ENCODE measurements at regions not wholly inside any gene's neighbourhood (a gene's known extent, or its start where the extent isn't known, plus 50 kb on each side); places are given as distances from the start of the nearest gene placed in this dataset.

DNA sequence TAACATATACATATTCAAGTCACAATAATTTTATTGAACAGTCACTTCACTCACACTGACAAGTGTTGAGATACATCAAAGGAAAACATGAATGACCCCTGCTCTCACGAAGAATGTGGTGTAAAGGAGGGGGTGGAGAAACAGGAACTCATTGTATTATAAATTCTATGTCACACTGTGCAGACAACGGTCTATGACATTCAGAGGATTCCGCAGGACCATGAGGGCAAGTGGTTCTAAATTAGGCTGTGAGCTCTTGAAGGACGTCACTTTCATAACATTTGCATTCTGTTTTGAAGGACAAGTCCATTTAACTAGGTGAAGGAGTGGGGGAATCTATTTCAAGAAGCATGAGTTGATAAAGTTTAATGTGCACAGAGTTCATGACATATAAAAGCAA is 415.2 kb upstream of the HS3ST1 start:
- TF ChIP-seq, protein P1, sequence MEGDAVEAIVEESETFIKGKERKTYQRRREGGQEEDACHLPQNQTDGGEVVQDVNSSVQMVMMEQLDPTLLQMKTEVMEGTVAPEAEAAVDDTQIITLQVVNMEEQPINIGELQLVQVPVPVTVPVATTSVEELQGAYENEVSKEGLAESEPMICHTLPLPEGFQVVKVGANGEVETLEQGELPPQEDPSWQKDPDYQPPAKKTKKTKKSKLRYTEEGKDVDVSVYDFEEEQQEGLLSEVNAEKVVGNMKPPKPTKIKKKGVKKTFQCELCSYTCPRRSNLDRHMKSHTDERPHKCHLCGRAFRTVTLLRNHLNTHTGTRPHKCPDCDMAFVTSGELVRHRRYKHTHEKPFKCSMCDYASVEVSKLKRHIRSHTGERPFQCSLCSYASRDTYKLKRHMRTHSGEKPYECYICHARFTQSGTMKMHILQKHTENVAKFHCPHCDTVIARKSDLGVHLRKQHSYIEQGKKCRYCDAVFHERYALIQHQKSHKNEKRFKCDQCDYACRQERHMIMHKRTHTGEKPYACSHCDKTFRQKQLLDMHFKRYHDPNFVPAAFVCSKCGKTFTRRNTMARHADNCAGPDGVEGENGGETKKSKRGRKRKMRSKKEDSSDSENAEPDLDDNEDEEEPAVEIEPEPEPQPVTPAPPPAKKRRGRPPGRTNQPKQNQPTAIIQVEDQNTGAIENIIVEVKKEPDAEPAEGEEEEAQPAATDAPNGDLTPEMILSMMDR (IDR thresholded peaks at IDR 0.05 in 2 of 3, conservative IDR thresholded peaks at IDR 0.05 in 1 of 3; ENCODE audit: insufficient read depth in 2 of 3, low read depth in 1 of 3, low read length in 3 of 3) = no peak
- TF ChIP-seq, protein P2, sequence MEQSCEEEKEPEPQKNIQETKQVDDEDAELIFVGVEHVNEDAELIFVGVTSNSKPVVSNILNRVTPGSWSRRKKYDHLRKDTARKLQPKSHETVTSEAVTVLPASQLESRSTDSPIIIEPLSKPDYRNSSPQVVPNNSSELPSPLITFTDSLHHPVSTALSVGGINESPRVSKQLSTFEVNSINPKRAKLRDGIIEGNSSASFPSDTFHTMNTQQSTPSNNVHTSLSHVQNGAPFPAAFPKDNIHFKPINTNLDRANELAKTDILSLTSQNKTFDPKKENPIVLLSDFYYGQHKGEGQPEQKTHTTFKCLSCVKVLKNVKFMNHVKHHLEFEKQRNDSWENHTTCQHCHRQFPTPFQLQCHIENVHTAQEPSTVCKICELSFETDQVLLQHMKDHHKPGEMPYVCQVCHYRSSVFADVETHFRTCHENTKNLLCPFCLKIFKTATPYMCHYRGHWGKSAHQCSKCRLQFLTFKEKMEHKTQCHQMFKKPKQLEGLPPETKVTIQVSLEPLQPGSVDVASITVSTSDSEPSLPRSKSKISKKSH (CRISPR knock-in tag; IDR thresholded peaks at IDR 0.05) = no peak
- TF ChIP-seq, protein P3, sequence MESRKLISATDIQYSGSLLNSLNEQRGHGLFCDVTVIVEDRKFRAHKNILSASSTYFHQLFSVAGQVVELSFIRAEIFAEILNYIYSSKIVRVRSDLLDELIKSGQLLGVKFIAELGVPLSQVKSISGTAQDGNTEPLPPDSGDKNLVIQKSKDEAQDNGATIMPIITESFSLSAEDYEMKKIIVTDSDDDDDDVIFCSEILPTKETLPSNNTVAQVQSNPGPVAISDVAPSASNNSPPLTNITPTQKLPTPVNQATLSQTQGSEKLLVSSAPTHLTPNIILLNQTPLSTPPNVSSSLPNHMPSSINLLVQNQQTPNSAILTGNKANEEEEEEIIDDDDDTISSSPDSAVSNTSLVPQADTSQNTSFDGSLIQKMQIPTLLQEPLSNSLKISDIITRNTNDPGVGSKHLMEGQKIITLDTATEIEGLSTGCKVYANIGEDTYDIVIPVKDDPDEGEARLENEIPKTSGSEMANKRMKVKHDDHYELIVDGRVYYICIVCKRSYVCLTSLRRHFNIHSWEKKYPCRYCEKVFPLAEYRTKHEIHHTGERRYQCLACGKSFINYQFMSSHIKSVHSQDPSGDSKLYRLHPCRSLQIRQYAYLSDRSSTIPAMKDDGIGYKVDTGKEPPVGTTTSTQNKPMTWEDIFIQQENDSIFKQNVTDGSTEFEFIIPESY (CRISPR knock-in tag; IDR thresholded peaks at IDR 0.05) = no peak
- TF ChIP-seq, protein P4, sequence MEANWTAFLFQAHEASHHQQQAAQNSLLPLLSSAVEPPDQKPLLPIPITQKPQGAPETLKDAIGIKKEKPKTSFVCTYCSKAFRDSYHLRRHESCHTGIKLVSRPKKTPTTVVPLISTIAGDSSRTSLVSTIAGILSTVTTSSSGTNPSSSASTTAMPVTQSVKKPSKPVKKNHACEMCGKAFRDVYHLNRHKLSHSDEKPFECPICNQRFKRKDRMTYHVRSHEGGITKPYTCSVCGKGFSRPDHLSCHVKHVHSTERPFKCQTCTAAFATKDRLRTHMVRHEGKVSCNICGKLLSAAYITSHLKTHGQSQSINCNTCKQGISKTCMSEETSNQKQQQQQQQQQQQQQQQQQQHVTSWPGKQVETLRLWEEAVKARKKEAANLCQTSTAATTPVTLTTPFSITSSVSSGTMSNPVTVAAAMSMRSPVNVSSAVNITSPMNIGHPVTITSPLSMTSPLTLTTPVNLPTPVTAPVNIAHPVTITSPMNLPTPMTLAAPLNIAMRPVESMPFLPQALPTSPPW (CRISPR knock-in tag; IDR thresholded peaks at IDR 0.05) = no peak
- TF ChIP-seq MXI1 (IDR thresholded peaks at IDR 0.05; ENCODE audit: low read depth, low read length) (no peak), TCF3 (CRISPR knock-in tag; IDR thresholded peaks at IDR 0.05) (no peak), KAT7 (CRISPR knock-in tag; IDR thresholded peaks at IDR 0.05; ENCODE audit: borderline replicate concordance) (no peak), POLR2A (conservative IDR thresholded peaks at IDR 0.05) (no peak)
- TF ChIP-seq, protein P5, sequence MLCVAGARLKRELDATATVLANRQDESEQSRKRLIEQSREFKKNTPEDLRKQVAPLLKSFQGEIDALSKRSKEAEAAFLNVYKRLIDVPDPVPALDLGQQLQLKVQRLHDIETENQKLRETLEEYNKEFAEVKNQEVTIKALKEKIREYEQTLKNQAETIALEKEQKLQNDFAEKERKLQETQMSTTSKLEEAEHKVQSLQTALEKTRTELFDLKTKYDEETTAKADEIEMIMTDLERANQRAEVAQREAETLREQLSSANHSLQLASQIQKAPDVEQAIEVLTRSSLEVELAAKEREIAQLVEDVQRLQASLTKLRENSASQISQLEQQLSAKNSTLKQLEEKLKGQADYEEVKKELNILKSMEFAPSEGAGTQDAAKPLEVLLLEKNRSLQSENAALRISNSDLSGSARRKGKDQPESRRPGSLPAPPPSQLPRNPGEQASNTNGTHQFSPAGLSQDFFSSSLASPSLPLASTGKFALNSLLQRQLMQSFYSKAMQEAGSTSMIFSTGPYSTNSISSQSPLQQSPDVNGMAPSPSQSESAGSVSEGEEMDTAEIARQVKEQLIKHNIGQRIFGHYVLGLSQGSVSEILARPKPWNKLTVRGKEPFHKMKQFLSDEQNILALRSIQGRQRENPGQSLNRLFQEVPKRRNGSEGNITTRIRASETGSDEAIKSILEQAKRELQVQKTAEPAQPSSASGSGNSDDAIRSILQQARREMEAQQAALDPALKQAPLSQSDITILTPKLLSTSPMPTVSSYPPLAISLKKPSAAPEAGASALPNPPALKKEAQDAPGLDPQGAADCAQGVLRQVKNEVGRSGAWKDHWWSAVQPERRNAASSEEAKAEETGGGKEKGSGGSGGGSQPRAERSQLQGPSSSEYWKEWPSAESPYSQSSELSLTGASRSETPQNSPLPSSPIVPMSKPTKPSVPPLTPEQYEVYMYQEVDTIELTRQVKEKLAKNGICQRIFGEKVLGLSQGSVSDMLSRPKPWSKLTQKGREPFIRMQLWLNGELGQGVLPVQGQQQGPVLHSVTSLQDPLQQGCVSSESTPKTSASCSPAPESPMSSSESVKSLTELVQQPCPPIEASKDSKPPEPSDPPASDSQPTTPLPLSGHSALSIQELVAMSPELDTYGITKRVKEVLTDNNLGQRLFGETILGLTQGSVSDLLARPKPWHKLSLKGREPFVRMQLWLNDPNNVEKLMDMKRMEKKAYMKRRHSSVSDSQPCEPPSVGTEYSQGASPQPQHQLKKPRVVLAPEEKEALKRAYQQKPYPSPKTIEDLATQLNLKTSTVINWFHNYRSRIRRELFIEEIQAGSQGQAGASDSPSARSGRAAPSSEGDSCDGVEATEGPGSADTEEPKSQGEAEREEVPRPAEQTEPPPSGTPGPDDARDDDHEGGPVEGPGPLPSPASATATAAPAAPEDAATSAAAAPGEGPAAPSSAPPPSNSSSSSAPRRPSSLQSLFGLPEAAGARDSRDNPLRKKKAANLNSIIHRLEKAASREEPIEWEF (CRISPR knock-in tag; IDR thresholded peaks at IDR 0.05) = no peak

All from K562 (cell line).